H9 (cell line): ENCODE measurements at regions not wholly inside any gene's neighbourhood (a gene's known extent, or its start where the extent isn't known, plus 50 kb on each side); places are given as distances from the start of the nearest gene placed in this dataset.

Experiments
- DNase-seq: peaks from one replicate; pipeline ENCODE4 v3.0.0-alpha.2; 2017
- H2AFZ ChIP-seq: one replicate; pipeline ENCODE4 v1.6.1; 2013; ENCODE audit warnings: mild to moderate bottlenecking, low read length, control low read depth, moderate library complexity
- H2AK5ac ChIP-seq: 2 replicates; pipeline ENCODE4 v1.6.1; 2013; ENCODE audit warnings: low read length, control low read depth, mixed read lengths; ENCODE audit not compliant: insufficient read length
- H2BK120ac ChIP-seq: one replicate; pipeline ENCODE4 v1.6.1; 2013; ENCODE audit warnings: low read depth, mild to moderate bottlenecking, low read length, control low read depth, inconsistent platforms; ENCODE audit not compliant: poor library complexity, severe bottlenecking
- H2BK12ac ChIP-seq: 2 replicates; pipeline ENCODE4 v1.6.1; 2013; ENCODE audit warnings: low read length, control low read depth, mixed read lengths, low read depth; ENCODE audit not compliant: insufficient read length
- H2BK15ac ChIP-seq: 2 replicates; pipeline ENCODE4 v1.6.1; 2013; ENCODE audit warnings: low read depth, low read length, control low read depth
- H2BK20ac ChIP-seq: one replicate; pipeline ENCODE4 v1.6.1; 2013; ENCODE audit warnings: low read depth, mild to moderate bottlenecking, low read length, control low read depth, inconsistent platforms; ENCODE audit not compliant: poor library complexity, severe bottlenecking
- H2BK5ac ChIP-seq: 2 replicates; pipeline ENCODE4 v1.6.1; 2013; ENCODE audit warnings: low read length, control low read depth, mixed read lengths; ENCODE audit not compliant: insufficient read length
- H3K14ac ChIP-seq: 2 replicates; pipeline ENCODE4 v1.6.1; 2013; ENCODE audit warnings: low read length, control low read depth; ENCODE audit not compliant: insufficient read depth
- H3K18ac ChIP-seq: 2 replicates; pipeline ENCODE4 v1.6.1; 2013; ENCODE audit warnings: low read depth, mild to moderate bottlenecking, mixed read lengths, low read length, control low read depth; ENCODE audit not compliant: insufficient read length
- H3K23ac ChIP-seq: 2 replicates; pipeline ENCODE4 v1.6.1; 2013; ENCODE audit warnings: low read length, control low read depth, mixed read lengths, low read depth; ENCODE audit not compliant: insufficient read length
- H3K23me2 ChIP-seq: 2 replicates; pipeline ENCODE4 v1.6.1; 2013; ENCODE audit warnings: low read depth, mild to moderate bottlenecking, mixed read lengths, low read length, control low read depth; ENCODE audit not compliant: insufficient read length, poor library complexity, severe bottlenecking
- H3K27ac ChIP-seq: 2 replicates; pipeline ENCODE4 v1.5.1; 2013; ENCODE audit warnings: low read length, control low read depth, mixed read lengths, low read depth; ENCODE audit not compliant: insufficient read length
- H3K27me3 ChIP-seq: 2 replicates; pipeline ENCODE4 v1.6.1; 2013; ENCODE audit warnings: low read length, control low read depth, inconsistent platforms; ENCODE audit not compliant: insufficient read depth
- H3K4ac ChIP-seq: 2 replicates; pipeline ENCODE4 v1.6.1; 2013; ENCODE audit warnings: low read depth, mild to moderate bottlenecking, control low read depth, inconsistent platforms, low read length, moderate library complexity
- H3K4me1 ChIP-seq: 2 replicates; pipeline ENCODE4 v1.6.1; 2013; ENCODE audit warnings: low read length, control low read depth, inconsistent platforms; ENCODE audit not compliant: insufficient read depth
- H3K4me2 ChIP-seq: 2 replicates; pipeline ENCODE4 v1.6.1; 2013; ENCODE audit warnings: low read length, control low read depth, mixed read lengths; ENCODE audit not compliant: insufficient read length, insufficient read depth
- H3K56ac ChIP-seq: 2 replicates; pipeline ENCODE4 v1.6.1; 2013; ENCODE audit warnings: low read depth, mild to moderate bottlenecking, mixed read lengths, low read length, control low read depth; ENCODE audit not compliant: insufficient read length
- H3K79me1 ChIP-seq: 2 replicates; pipeline ENCODE4 v1.6.1; 2013; ENCODE audit warnings: low read depth, mild to moderate bottlenecking, moderate library complexity, low read length, control low read depth, inconsistent platforms; ENCODE audit not compliant: insufficient read depth, poor library complexity, severe bottlenecking
- H3K79me2 ChIP-seq: 2 replicates; pipeline ENCODE4 v1.6.1; 2013; ENCODE audit warnings: low read length, control low read depth, inconsistent platforms; ENCODE audit not compliant: insufficient read depth
- H3K9ac ChIP-seq: 2 replicates; pipeline ENCODE4 v1.6.1; 2013; ENCODE audit warnings: low read length, control low read depth, mixed read lengths; ENCODE audit not compliant: insufficient read length; ENCODE audit errors: extremely low read depth
- H3K9me3 ChIP-seq: one replicate; pipeline ENCODE4 v1.6.1; 2013; ENCODE audit warnings: low read depth, low read length, inconsistent platforms; ENCODE audit not compliant: control insufficient read depth
- H3T11ph ChIP-seq: one replicate; pipeline ENCODE4 v1.6.1; 2013; ENCODE audit warnings: mild to moderate bottlenecking, low read length, control low read depth, inconsistent platforms
- H4K20me1 ChIP-seq: one replicate; pipeline ENCODE4 v1.6.1; 2013; ENCODE audit not compliant: control insufficient read depth, insufficient read length, insufficient read depth
- H4K5ac ChIP-seq: 2 replicates; pipeline ENCODE4 v1.6.1; 2013; ENCODE audit warnings: low read depth, mild to moderate bottlenecking, mixed read lengths, low read length, control low read depth; ENCODE audit not compliant: insufficient read length
- H4K8ac ChIP-seq: replicated peaks from 2 replicates; pipeline ENCODE4 v1.6.1; 2013; ENCODE audit warnings: low read length, control low read depth, mixed read lengths, low read depth; ENCODE audit not compliant: insufficient read length
- H4K91ac ChIP-seq: 2 replicates; pipeline ENCODE4 v1.6.1; 2013; ENCODE audit warnings: low read depth, mild to moderate bottlenecking, moderate library complexity, mixed read lengths, low read length, control low read depth; ENCODE audit not compliant: insufficient read length
- H3K27ac Mint-ChIP-seq, 3 experiments: 2 replicates in 2 of 3; 3 replicates in 1 of 3; pipeline ENCODE4 v1.8.0; 2020 to 2021; ENCODE audit warnings: mixed read lengths in 3 of 3, mild to moderate bottlenecking in 1 of 3, moderate library complexity in 1 of 3
- H3K27me3 Mint-ChIP-seq: 2 replicates; pipeline ENCODE4 v1.8.0; 2021; ENCODE audit warnings: low read depth, mild to moderate bottlenecking, moderate library complexity, mixed read lengths
- H3K36me3 Mint-ChIP-seq, 3 experiments: 2 replicates in 2 of 3; 3 replicates in 1 of 3; pipeline ENCODE4 v1.8.0; 2020 to 2021; ENCODE audit warnings: low read depth in 3 of 3, mixed read lengths in 3 of 3; ENCODE audit not compliant: insufficient read depth in 1 of 3
- H3K4me1 Mint-ChIP-seq, 2 experiments: 2 replicates each; pipeline ENCODE4 v1.8.0; 2020; ENCODE audit warnings: mixed read lengths in 2 of 2
- H3K4me3 Mint-ChIP-seq, 2 experiments: 2 replicates in 1 of 2; 3 replicates in 1 of 2; pipeline ENCODE4 v1.8.0; 2020 to 2021; ENCODE audit warnings: mild to moderate bottlenecking in 2 of 2, mixed read lengths in 2 of 2, moderate library complexity in 1 of 2
- H3K9me3 Mint-ChIP-seq, 2 experiments: 2 replicates in 1 of 2; 3 replicates in 1 of 2; pipeline ENCODE4 v1.8.0; 2020; ENCODE audit warnings: mild to moderate bottlenecking in 2 of 2, mixed read lengths in 2 of 2, moderate library complexity in 1 of 2
- WGBS: extraction: QIAGEN DNeasy Blood & Tissue Kit; methylation state at CpG from one replicate; pipeline ENCODE4 v1.1.7; 2013; ENCODE audit warnings: missing lambda C conversion rate, low lambda C conversion rate, mixed read lengths; ENCODE audit not compliant: insufficient read length; ENCODE audit errors: extremely low coverage; 5-methylcytosine and 5-hydroxymethylcytosine counted together
- TF ChIP-seq, protein P1 (sequence below): fragments of 200-600 bp; sonication (generic); conservative IDR thresholded peaks from 3 replicates; pipeline ENCODE4 v1.8.0; 2021; ENCODE audit warnings: antibody characterized with exemption, mild to moderate bottlenecking

DNA sequence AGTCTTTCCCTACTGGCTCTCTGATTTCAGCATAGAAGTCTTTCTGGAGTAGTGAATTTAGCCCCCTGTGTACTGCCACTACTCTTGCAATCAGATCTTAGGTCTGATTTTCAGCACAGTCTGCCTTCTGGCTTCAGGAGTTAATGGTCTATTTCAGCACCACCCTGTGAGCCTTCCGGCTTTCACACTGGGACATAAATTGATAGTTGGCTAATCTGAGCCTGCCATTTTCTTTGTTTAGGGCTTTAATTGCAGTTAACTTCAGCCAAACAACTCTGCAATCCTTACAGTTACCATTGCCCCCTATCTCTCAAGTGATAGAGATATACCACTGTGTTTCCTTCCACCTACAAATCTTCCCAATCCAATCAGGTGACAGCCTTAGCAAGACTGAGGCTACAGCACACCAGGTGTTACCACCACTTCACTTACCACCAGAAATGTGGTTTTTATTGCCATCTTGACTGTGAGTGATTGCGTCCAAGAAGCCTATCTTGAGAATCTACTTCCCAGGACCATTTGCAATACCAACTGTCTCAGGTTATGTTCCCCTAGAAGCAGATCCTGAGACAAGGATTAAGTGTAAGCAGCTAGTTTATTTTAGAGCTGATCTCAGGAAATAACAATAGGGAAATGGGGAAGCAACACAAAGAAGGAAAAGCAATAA is 51.9 kb upstream of the NEK6 start:
- no peak overlapping the region for H4K91ac ChIP-seq
- no peaks in the 10 kb centered on the region for H3K79me2 ChIP-seq
- no CpG with 5 or more reads among the region's 2 CpGs for WGBS
- H3K27ac ChIP-seq = no peak overlapping the region
- H3K27me3 ChIP-seq = no peaks in the 10 kb centered on the region
- H3K4me2 ChIP-seq = no peak overlapping the region
- H3K14ac ChIP-seq = no peak overlapping the region
- Mint-ChIP-seq H3K27me3 (peaks cover 23% of the 10 kb centered on the region), H3K4me1 (peaks cover 11 to 16% of the 10 kb centered on the region in 2 experiments), H3K9me3 (peaks cover 0 to 4% of the 10 kb centered on the region in 2 experiments; a peak in 1 of 5 replicates), H3K36me3 (no peaks in the 10 kb centered on the region), H3K27ac (peak overlapping the region in 1 of 3 experiments; percentile 45; a peak in 1 of 7 replicates), H3K4me3 (no peak overlapping the region)
- H3T11ph ChIP-seq = no peak overlapping the region
- no peak for DNase-seq
- H4K8ac ChIP-seq = no peak overlapping the region
- H3K4ac ChIP-seq = no peak overlapping the region
- no peak overlapping the region for H3K23ac ChIP-seq
- H3K23me2 ChIP-seq = no peaks in the 10 kb centered on the region
- H2AFZ ChIP-seq = no peak overlapping the region
- H3K18ac ChIP-seq = no peak overlapping the region
- TF ChIP-seq, protein P1, sequence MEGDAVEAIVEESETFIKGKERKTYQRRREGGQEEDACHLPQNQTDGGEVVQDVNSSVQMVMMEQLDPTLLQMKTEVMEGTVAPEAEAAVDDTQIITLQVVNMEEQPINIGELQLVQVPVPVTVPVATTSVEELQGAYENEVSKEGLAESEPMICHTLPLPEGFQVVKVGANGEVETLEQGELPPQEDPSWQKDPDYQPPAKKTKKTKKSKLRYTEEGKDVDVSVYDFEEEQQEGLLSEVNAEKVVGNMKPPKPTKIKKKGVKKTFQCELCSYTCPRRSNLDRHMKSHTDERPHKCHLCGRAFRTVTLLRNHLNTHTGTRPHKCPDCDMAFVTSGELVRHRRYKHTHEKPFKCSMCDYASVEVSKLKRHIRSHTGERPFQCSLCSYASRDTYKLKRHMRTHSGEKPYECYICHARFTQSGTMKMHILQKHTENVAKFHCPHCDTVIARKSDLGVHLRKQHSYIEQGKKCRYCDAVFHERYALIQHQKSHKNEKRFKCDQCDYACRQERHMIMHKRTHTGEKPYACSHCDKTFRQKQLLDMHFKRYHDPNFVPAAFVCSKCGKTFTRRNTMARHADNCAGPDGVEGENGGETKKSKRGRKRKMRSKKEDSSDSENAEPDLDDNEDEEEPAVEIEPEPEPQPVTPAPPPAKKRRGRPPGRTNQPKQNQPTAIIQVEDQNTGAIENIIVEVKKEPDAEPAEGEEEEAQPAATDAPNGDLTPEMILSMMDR = no peak
- H2BK15ac ChIP-seq = no peak overlapping the region
- peaks cover 6% of the 10 kb centered on the region for H3K9me3 ChIP-seq
- H2BK20ac ChIP-seq = no peak overlapping the region
- no peak overlapping the region for H3K9ac ChIP-seq
- no peaks in the 10 kb centered on the region for H3K79me1 ChIP-seq
- H2BK12ac ChIP-seq = no peak overlapping the region
- no peaks in the 10 kb centered on the region for H3K4me1 ChIP-seq
- no peak overlapping the region for H4K5ac ChIP-seq
- H3K56ac ChIP-seq = no peak overlapping the region
- no peak overlapping the region for H2AK5ac ChIP-seq
- no peak overlapping the region for H2BK5ac ChIP-seq
- no peaks in the 10 kb centered on the region for H4K20me1 ChIP-seq
- no peak overlapping the region for H2BK120ac ChIP-seq
